Spleen (tissue), 7 donors: ENCODE measurements at regions not wholly inside any gene's neighbourhood (a gene's known extent, or its start where the extent isn't known, plus 50 kb on each side); places are given as distances from the start of the nearest gene placed in this dataset.

Source experiments
- POLR2A ChIP-seq, 3 donors: fragments of 450-650 bp; IDR thresholded peaks; one replicate each; pipeline ENCODE4 v1.5.1; 2017; ENCODE audit warnings: antibody characterized with exemption in 3 of 3, mild to moderate bottlenecking in 1 of 3
- TF ChIP-seq, protein P1 (sequence below), 11 experiments: fragments of 200-600 bp in 7 of 11; fragments of 450-650 bp in 4 of 11; sonication (generic) in 4 of 11; IDR thresholded peaks in 8 of 11; conservative IDR thresholded peaks in 3 of 11; 1 replicate in 7 of 11; 2 replicates in 4 of 11; pipeline versions ENCODE4 v1.4.0 to v1.8.0; 2016 to 2021; ENCODE audit warnings: antibody characterized with exemption in 11 of 11, inconsistent platforms in 4 of 11, mild to moderate bottlenecking in 1 of 11
- donor health status: DM: no; HTN: no; CAD: no; lungs with moderate emphysema.
- donor health status: DM: no; HTN: no; CAD: no.
- donor health status: DM: no; HTN: no; CAD: no.

DNA sequence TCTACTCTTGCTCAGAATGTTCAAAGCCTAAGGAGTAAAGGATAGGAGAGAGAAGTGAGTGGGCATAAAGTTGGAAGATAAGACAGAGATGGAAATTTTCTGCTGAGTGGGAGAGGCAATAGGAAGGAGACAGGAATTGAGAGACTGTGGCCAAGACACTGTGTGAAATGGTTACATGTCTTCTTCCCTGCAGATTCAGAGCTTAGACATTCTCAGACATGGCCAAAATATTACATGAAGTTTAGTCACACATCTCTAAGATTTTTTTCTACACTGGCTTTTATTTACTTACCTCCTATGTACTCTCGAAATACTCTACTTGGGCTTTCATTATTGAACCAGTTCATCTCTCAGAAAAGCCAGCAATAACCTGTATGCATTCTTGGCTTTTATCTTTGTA, 363.0 kb upstream of the FANCL start:
- TF ChIP-seq, protein P1, sequence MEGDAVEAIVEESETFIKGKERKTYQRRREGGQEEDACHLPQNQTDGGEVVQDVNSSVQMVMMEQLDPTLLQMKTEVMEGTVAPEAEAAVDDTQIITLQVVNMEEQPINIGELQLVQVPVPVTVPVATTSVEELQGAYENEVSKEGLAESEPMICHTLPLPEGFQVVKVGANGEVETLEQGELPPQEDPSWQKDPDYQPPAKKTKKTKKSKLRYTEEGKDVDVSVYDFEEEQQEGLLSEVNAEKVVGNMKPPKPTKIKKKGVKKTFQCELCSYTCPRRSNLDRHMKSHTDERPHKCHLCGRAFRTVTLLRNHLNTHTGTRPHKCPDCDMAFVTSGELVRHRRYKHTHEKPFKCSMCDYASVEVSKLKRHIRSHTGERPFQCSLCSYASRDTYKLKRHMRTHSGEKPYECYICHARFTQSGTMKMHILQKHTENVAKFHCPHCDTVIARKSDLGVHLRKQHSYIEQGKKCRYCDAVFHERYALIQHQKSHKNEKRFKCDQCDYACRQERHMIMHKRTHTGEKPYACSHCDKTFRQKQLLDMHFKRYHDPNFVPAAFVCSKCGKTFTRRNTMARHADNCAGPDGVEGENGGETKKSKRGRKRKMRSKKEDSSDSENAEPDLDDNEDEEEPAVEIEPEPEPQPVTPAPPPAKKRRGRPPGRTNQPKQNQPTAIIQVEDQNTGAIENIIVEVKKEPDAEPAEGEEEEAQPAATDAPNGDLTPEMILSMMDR (IDR thresholded peaks at IDR 0.05 in 8 of 11, conservative IDR thresholded peaks at IDR 0.05 in 3 of 11) = no peak
- TF ChIP-seq POLR2A (IDR thresholded peaks at IDR 0.05) = no peak
